ENCODE measurements at regions not wholly inside any gene's neighbourhood (a gene's known extent, or its start where the extent isn't known, plus 50 kb on each side); places are given as distances from the start of the nearest gene placed in this dataset.

- TF ChIP-seq, protein P1, sequence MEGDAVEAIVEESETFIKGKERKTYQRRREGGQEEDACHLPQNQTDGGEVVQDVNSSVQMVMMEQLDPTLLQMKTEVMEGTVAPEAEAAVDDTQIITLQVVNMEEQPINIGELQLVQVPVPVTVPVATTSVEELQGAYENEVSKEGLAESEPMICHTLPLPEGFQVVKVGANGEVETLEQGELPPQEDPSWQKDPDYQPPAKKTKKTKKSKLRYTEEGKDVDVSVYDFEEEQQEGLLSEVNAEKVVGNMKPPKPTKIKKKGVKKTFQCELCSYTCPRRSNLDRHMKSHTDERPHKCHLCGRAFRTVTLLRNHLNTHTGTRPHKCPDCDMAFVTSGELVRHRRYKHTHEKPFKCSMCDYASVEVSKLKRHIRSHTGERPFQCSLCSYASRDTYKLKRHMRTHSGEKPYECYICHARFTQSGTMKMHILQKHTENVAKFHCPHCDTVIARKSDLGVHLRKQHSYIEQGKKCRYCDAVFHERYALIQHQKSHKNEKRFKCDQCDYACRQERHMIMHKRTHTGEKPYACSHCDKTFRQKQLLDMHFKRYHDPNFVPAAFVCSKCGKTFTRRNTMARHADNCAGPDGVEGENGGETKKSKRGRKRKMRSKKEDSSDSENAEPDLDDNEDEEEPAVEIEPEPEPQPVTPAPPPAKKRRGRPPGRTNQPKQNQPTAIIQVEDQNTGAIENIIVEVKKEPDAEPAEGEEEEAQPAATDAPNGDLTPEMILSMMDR (IDR thresholded peaks at IDR 0.05) = no peak
- TF ChIP-seq EP300 (IDR thresholded peaks at IDR 0.05) (no peak), POLR2A (IDR thresholded peaks at IDR 0.05) (no peak)
These were observed 206.2 kb upstream of the SDK2 start for GRCh38 chr17:73850426-73850825.
